Spleen (tissue), 11 donors: ENCODE measurements at regions not wholly inside any gene's neighbourhood (a gene's known extent, or its start where the extent isn't known, plus 50 kb on each side); places are given as distances from the start of the nearest gene placed in this dataset.

Experiments used
- DNase-seq: peaks from one replicate; pipeline ENCODE4 v3.0.0-alpha.2; 2020
- H3K27ac ChIP-seq, 8 donors: fragments of 200-600 bp; sonication (generic) in 7 of 8; 1 replicate in 4 of 8; 2 replicates in 4 of 8; pipeline versions ENCODE4 v1.5.0 to v1.8.0; 2016 to 2021; ENCODE audit warnings: inconsistent platforms in 4 of 8, mild to moderate bottlenecking in 4 of 8, moderate library complexity in 1 of 8
- H3K27me3 ChIP-seq, 7 donors: fragments of 200-600 bp; sonication (generic) in 6 of 7; replicated peaks in 1 of 7; 1 replicate in 4 of 7; 2 replicates in 3 of 7; pipeline versions ENCODE4 v1.5.0 to v1.8.0; 2016 to 2021; ENCODE audit warnings: inconsistent platforms in 3 of 7, mild to moderate bottlenecking in 1 of 7
- H3K36me3 ChIP-seq, 6 donors: fragments of 200-600 bp; sonication (generic) in 5 of 6; 1 replicate in 4 of 6; 2 replicates in 2 of 6; pipeline versions ENCODE4 v1.5.0 to v1.8.0; 2016 to 2021; ENCODE audit warnings: inconsistent platforms in 2 of 6
- H3K4me1 ChIP-seq, 6 donors: fragments of 200-600 bp; sonication (generic) in 5 of 6; 1 replicate in 3 of 6; 2 replicates in 3 of 6; pipeline versions ENCODE4 v1.5.0 to v1.8.0; 2016 to 2021; ENCODE audit warnings: inconsistent platforms in 3 of 6
- H3K4me3 ChIP-seq, 8 donors: fragments of 200-600 bp; sonication (generic) in 7 of 8; 1 replicate in 4 of 8; 2 replicates in 4 of 8; pipeline versions ENCODE4 v1.5.0 to v1.8.0; 2016 to 2021; ENCODE audit warnings: inconsistent platforms in 4 of 8, mild to moderate bottlenecking in 4 of 8, moderate library complexity in 2 of 8
- H3K9me3 ChIP-seq, 8 donors: fragments of 200-600 bp; sonication (generic) in 7 of 8; 1 replicate in 4 of 8; 2 replicates in 4 of 8; pipeline versions ENCODE4 v1.5.0 to v1.8.0; 2016 to 2021; ENCODE audit warnings: inconsistent platforms in 4 of 8
- CTCF ChIP-seq, 11 experiments: fragments of 200-600 bp in 7 of 11; fragments of 450-650 bp in 4 of 11; sonication (generic) in 4 of 11; IDR thresholded peaks in 8 of 11; conservative IDR thresholded peaks in 3 of 11; 1 replicate in 7 of 11; 2 replicates in 4 of 11; pipeline versions ENCODE4 v1.4.0 to v1.8.0; 2016 to 2021; ENCODE audit warnings: antibody characterized with exemption in 11 of 11, inconsistent platforms in 4 of 11, mild to moderate bottlenecking in 1 of 11
- POLR2A ChIP-seq, 3 donors: fragments of 450-650 bp; IDR thresholded peaks; one replicate each; pipeline ENCODE4 v1.5.1; 2017; ENCODE audit warnings: antibody characterized with exemption in 3 of 3, mild to moderate bottlenecking in 1 of 3
- POLR2AphosphoS5 ChIP-seq, 3 donors: sonication (generic); formaldehyde crosslinking; IDR thresholded peaks; one replicate each; pipeline ENCODE4 v1.5.1; 2017; ENCODE audit warnings: antibody characterized with exemption in 3 of 3
- WGBS, 5 donors: extraction: QIAGEN DNeasy Blood & Tissue Kit in 3 of 5; methylation state at CpG; one replicate each; pipeline versions ENCODE4 v1.1.5 to v1.1.7; 2013 to 2018; 5-methylcytosine and 5-hydroxymethylcytosine counted together
- intact Hi-C: fragments of 100-400 bp; cut with DNase I; formaldehyde crosslinking; loops from one replicate; pipeline ENCODE4 v1.15.0; 2023; ENCODE audit warnings: low total_unique reads
- donor health status: healthy with polysubstance abuse.
- donor health status: DM: no; HTN: no; CAD: no; lungs with moderate emphysema.
- donor health status: DM: no; HTN: no; CAD: no.
- donor health status: Bipolar disorder and iron deficiency.
- donor health status: healthy.
- donor health status: DM: no; HTN: no; CAD: no.
- donor health status: DM: yes; HTN: yes; CAD: no.

DNA sequence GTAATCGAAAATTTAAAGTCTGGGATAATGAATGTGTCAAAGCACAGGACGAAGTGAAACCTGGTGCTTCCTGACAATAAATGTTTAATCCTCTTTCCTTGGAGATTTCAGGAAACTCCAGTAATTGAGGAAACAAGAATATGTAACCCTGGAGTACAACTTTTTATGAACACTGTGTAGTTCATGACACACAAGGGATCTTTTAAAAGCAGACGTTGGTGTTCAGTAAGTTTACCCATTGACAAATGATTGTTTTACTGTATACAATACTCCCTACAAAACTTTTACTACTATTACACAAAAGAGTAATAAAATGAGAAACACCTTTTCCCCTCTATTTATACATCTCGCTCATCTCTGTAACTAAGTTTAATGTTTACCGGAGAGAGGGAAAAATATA, 312.4 kb downstream of the PPARGC1A start:
- intact Hi-C loops, result no loop called here
- WGBS, 5 donors, result 66 to 82% (median 70%) methylated on average over 5 of the region's 5 CpGs

GRCh38 chr4:23572382-23572781, 317.5 kb downstream of the PPARGC1A start:
- DNase-seq, result no peak
- intact Hi-C loops, result no loop called here

More for the DNA sequence above, 312.4 kb downstream of the PPARGC1A start:
- H3K4me1 ChIP-seq, result no peaks in the 10 kb centered on the region
- no peak overlapping the region for H3K4me3 ChIP-seq
- no peaks in the 10 kb centered on the region for H3K36me3 ChIP-seq
- peaks cover 0 to 16% (median under 1%) of the 10 kb centered on the region in 8 donors for H3K9me3 ChIP-seq
- H3K27me3 ChIP-seq, result no peaks in the 10 kb centered on the region
- no peak for TF ChIP-seq POLR2AphosphoS5 (IDR thresholded peaks at IDR 0.05)
- TF ChIP-seq POLR2A (IDR thresholded peaks at IDR 0.05), result no peak
- TF ChIP-seq CTCF (IDR thresholded peaks at IDR 0.05 in 8 of 11, conservative IDR thresholded peaks at IDR 0.05 in 3 of 11), result no peak
- H3K27ac ChIP-seq, result no peak overlapping the region
- no peak for DNase-seq

GRCh38 chr4:23567338-23567737, 322.5 kb downstream of the PPARGC1A start:
- H3K27me3 ChIP-seq, result no peaks in the 10 kb centered on the region
- intact Hi-C loops, result no loop called here
- H3K27ac ChIP-seq, result no peak overlapping the region
- no peak for DNase-seq
- TF ChIP-seq POLR2A (IDR thresholded peaks at IDR 0.05) (no peak), POLR2AphosphoS5 (IDR thresholded peaks at IDR 0.05) (no peak), CTCF (IDR thresholded peaks at IDR 0.05 in 8 of 11, conservative IDR thresholded peaks at IDR 0.05 in 3 of 11) (no peak)
- no peaks in the 10 kb centered on the region for H3K36me3 ChIP-seq
- peaks cover 0 to 17% (median 7%) of the 10 kb centered on the region in 8 donors for H3K9me3 ChIP-seq
- H3K4me1 ChIP-seq, result no peaks in the 10 kb centered on the region
- no peak overlapping the region for H3K4me3 ChIP-seq

More at GRCh38 chr4:23572382-23572781, 317.5 kb downstream of the PPARGC1A start:
- peaks cover 0 to 19% (median 4%) of the 10 kb centered on the region in 8 donors for H3K9me3 ChIP-seq
- no peaks in the 10 kb centered on the region for H3K27me3 ChIP-seq
- TF ChIP-seq POLR2AphosphoS5 (IDR thresholded peaks at IDR 0.05) (no peak), POLR2A (IDR thresholded peaks at IDR 0.05) (no peak), CTCF (IDR thresholded peaks at IDR 0.05 in 8 of 11, conservative IDR thresholded peaks at IDR 0.05 in 3 of 11) (no peak)
- no peaks in the 10 kb centered on the region for H3K4me1 ChIP-seq
- WGBS, 5 donors, result 84 to 92% (median 91%) methylated on average over 4 of the region's 4 CpGs
- H3K36me3 ChIP-seq, result no peaks in the 10 kb centered on the region
- H3K27ac ChIP-seq, result no peak overlapping the region
- H3K4me3 ChIP-seq, result no peak overlapping the region

GRCh38 chr4:23560748-23561147, 329.1 kb downstream of the PPARGC1A start:
- Histone ChIP-seq H3K27me3 (no peaks in the 10 kb centered on the region), H3K4me3 (no peak overlapping the region), H3K27ac (no peak overlapping the region), H3K36me3 (no peaks in the 10 kb centered on the region), H3K9me3 (peaks cover 0 to 17% (median 7%) of the 10 kb centered on the region in 8 donors), H3K4me1 (no peaks in the 10 kb centered on the region)
- DNase-seq, result no peak
- no peak for TF ChIP-seq POLR2A (IDR thresholded peaks at IDR 0.05)
- TF ChIP-seq CTCF (IDR thresholded peaks at IDR 0.05 in 8 of 11, conservative IDR thresholded peaks at IDR 0.05 in 3 of 11), result no peak
- no peak for TF ChIP-seq POLR2AphosphoS5 (IDR thresholded peaks at IDR 0.05)
- intact Hi-C loops, result no loop called here
- 81 to 97% (median 92%) methylated on average over 2 of the region's 2 CpGs for WGBS, 5 donors
